NCI-H748 (cell line): ENCODE measurements at regions not wholly inside any gene's neighbourhood (a gene's known extent, or its start where the extent isn't known, plus 50 kb on each side); places are given as distances from the start of the nearest gene placed in this dataset.
"Not testable (repeated sequence)": the region's sequence is repeated elsewhere in the genome, so short reads cannot be mapped to it uniquely, and the experiment has no call there.

Experiments
- DNase-seq: peaks from one replicate; lab custom pipeline; 2025; ENCODE audit not compliant: unreplicated experiment; lab: John Stamatoyannopoulos, UW

DNA sequence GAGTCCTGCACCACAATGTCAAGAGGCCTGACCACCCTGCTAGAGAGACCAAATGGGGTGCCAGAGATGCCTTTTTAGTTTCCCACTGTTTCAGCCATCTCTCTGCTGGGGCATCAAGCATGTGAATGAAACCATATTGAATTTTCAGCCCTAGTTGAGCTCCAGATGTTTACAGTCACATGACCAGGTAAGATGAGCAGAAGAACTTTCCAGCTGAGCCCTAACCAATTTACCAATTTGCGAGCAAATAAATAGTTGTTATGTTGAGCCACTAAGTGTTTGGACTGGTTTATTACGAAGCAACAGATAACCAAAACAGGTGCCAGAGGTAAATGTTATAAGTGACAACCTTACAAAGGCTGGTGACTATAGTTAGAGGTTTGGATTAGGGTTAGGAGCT is 209.1 kb upstream of the CCL2 start:
- no peak for DNase-seq

DNA sequence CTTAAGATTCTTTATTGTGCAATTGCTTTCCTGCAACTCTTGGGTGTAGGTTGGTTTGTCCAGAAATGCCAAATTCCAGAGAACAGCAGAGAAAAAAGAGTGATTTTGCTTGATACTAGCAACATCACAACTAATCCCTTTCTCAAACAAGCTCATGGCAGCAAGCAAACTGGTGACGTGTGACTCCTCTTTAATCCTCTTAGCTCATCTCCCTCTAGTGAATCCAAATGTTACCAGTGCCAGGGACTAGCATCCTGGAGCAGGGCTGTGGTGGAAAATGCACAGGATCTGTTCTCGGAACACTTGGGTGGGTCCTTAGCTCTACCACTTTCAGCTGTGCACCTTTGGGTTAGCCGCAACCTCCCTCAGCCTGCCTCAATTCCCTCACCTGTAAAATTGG is 204.0 kb upstream of the CCL2 start:
- DNase-seq, result no peak

DNA sequence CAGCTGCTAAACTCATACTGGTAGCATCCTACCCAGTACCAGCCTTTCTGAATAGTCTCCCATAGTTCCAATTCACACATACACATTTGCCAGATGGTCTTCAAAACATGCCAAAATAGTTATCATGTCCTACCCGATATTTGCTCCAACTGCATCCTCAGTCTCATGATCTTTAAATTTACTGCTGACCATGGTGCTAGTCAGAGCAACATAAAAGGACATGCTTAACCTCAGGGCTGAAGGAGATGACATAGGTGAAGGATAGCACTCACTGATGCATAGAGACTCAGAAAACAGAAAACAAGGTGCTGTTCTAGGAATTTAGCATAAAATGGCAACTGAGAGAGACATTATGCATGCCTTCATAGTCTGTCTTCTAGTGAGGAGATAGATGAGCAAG is 200.6 kb upstream of the CCL2 start:
- DNase-seq, result no peak

DNA sequence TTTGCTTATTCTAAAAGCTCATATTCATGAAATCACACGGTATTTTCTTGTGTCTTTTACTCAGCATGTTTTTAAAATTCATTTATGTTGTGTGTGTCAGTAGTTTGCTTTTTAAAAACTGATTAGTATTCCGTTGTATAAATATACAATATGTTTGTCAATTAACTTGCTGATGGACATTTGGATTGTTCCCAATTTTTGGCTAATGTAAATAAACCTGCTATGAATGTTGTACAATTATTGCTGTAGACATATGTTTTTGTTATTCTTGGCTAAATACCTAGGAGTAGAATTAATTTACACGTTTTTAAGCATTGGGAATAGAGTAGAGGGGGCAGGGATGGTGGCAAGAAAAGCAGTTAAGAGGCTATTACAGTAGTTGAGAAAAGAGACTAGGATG is 199.5 kb upstream of the CCL2 start:
- no peak for DNase-seq

DNA sequence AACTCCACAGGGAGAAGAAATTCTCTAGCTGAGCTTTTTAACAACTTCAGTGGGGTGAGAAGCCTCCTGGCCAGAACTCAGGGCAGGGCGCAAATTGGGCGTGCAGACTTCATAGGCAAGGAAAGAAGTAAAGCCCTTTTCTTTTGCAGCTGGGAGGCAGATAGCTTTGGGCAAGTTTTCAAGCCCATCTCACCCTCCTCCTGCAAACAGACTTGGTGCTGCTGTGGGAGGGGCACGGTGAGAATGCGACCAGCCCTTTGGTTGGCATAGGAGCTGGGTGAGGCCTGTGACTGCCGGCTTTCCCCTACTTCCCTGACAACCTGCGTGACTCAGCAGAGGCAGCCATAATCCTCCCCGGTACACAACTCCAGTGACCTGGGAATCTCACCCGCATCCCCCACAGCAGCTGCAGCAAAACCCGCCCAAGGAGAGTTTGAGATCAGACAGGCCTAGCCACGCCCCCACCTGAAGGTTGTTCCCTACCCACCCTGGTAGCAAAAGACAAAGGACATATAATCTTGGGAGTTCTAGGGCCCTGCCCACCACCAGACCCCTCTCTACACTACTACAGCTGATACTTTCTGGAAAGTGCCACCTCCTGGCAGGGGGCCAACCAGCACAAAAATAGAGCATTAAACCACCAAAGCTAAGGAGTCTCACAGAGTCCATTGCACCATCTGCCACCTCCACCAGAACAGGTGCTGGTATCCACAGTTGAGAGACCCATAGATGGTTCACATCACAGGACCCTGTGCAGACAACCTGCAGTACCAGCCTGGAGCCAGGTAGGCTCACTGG is 195.5 kb upstream of the CCL2 start:
- no peak for DNase-seq

DNA sequence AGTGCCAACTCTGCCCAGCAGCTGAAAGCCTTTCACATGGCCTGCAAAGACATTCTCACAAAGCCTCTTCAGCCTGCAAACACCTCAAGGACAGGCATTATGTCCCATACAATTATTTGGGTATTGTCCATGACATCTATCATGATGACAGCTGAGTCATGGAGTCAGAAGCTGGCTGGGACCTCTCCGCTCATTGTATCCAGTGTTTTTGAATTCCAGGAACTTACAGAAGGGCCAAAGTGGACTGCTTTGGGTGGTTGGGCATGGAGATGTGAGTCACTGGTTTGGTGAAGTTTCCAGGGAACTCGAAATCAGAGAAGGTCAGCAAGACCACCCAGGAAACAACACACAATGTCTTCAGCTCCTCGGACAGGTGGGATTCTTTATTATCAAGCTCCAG is 188.6 kb upstream of the CCL2 start:
- DNase-seq, result no peak

DNA sequence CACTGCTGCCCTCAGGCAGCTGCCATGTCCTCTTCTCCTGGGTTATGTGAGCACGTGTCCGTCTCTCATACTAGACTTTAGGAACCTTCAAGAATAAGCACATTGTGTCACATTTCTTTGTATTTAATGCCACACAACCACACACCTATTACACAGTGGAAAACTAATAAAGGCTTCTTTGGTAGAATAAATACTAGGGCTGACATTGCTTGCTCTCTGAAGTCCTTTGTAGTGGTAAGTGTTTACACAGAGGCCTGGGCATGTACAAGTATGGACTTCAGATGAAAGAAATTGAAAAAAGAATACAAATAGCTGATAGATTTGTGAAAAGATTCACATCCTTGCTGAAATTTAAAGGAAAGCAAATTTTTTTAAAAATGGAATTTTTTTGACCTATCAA is 188.1 kb upstream of the CCL2 start:
- DNase-seq, result peak; percentile 5

DNA sequence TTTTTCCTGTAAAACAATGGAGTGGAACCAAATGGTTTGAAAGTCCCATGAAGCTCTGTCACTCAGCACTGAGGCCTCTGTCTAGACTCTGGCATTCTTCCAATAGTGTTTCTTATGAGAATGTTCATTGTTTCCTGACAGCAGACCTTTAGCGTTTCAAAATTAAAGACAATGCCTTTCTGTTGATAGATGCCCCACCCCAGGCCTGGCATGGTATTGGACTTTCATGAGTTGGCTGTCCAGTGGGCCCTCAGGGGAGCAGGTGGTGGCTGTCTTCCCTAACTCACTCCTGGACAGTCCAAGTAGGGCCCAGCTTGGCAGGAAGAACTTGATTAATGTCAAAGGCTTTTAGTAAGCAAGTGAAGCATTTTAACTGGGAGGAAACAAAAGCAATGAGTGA is 186.5 kb upstream of the CCL2 start:
- peak; percentile 15 for DNase-seq

DNA sequence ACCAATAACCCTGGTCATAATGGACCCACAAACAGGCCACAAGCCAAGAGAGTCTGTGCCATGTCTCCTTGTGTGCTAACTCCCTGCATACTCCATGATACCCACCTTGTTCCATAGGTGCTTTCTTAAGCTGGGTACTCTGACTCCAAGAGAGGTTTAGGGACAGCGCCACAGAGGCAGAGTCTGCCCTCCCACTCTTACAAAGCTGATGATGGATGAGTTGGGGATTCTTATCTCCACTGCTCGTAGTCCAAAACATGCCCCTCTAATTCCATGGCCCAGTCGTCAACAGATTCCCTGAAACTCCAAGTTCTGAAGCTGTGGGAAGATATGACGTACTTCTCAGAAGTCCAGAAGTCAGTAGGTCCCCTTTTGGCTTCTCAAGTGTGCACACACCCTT is 184.4 kb upstream of the CCL2 start:
- DNase-seq, result no peak

DNA sequence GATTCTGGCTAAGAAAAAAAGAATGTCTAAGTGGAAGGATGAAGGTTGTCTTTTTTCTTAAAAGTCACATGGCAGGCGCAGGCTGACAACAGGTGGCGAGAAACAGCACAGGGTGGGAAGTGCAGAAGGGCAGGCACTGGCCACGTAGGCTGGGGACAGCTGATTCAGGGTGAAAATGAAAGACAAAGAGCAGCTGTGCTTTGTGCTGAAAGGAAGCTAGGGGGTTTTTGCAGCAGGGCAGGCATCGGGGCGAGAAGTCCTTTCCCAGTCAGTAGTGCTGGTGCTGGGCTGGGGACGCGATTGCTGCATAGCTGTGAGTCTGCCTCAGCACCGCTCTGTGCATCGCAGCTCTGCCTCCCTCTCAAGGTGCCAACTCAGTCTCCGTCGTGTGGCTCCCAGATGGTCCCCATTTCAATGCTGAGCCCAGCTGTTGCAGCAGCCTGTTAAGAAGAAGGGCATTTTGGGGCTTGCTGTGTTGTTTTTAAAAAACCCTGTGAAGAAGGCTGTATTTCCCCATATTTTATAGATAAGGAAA is 183.1 kb upstream of the CCL2 start:
- DNase-seq, result no peak

DNA sequence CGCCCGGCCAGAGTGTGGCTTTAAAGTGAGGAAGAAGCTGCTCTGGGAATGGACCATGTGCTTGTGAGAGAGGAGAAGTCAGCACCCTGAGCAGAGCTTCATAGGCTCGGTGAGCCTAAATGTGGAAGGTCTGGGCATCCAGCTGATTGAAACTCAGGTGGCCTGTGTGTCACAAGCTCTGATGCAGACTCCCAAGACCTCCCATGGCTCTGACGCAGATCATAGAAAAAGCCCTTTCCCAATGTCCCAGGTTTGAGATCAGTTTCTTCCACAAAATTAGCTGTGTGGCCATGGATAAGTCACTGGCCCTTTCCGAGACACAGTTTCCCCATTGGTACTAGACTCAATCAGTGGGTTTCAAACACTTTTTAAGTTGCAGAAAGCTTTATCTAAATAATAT is 180.0 kb upstream of the CCL2 start:
- no peak for DNase-seq

DNA sequence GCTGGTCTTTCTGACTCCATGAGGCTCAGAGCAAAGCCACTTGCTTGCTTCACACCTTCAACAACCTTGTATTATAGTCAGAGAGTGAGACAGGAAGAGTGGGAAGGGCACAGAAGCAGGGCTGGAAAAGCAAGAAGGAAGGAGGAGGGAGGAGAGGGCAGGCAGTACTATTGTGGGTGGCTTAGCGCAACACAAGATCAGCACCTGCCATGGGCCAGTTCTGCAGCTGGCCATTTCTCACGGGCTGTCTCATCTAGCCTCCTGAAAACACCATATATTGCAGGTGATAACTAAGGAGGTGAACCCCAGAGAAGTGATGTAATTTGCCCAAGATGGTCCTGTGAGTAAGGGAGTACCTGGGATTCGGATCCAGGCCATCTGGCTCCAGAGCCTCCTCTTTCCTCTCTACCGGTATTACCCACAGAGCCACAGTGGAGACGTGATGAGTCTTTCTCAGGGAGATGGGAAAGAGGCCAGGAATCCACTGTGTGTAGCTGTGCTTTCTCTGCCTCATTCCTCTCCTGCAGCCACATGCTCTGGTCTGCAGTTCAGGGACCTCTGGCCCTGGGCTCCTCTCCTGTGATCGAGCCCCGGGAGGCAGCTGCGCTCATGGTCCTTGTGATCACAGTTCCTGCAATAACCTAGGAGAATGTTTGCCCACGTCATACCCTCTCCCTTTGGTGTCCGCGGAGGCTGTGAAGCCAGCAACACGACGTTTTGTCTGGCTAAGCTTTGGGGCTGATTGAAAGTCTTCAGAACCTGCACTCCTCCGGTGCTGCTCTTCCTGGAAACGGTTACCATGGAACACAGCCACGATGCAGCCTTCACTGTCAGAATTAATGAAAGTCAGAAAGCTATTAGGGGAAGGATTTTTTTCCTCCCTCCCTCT is 178.1 kb upstream of the CCL2 start:
- peak; percentile 54 for DNase-seq

DNA sequence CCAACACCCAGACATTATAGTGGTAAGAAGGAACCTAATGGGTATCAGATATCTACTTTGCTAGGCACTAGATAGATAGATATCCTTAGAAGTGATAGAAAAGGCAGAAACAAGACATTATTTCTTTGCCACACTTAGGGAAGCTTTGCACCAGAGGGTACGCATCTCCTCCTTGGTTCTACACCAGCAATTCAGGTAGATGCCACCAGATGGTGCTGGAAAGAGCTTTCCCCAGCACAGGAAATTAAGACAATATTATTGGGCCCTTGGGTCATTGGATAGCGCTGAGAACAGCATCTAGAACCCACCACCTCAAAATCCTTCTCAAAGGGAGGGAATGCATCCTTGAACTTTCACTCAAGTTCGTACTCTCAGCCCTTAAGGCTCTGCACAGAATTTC is 173.8 kb upstream of the CCL2 start:
- DNase-seq, result peak; percentile 35

DNA sequence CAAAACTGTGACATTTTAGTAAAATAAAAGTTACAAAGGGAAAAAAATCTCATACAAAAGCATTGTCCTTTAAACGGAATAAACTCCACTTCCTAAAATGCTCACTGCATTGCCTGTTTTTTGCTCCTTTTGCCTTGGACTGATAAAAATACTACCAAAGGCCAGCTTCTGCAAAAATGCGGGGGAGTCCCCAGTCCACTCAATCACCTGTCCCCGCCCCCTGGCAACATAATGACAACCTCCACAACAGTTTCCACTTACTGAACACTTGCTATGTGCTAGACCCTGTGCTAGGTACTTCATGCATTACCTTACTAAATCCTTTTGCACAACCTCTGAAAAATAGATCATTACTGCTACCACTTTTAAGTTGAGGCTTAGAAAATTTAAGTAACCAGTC is 172.7 kb upstream of the CCL2 start:
- no peak for DNase-seq

DNA sequence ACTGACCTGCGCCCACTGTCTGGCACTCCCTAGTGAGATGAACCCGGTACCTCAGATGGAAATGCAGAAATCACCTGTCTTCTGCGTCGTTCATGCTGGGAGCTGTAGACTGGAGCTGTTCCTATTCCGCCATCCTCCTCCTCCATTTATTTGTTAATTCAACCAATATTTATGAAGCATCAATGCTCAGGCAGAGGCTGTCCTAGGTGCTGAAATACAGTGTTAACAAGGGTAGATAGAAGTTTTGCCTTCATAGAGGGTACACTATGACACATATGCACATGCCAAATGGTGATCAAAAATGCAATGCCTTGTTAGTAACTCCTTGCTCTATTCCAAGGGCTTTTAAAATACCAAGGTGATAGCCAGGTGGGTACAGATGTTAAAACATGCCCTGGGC is 166.0 kb upstream of the CCL2 start:
- DNase-seq, result not testable (repeated sequence)

DNA sequence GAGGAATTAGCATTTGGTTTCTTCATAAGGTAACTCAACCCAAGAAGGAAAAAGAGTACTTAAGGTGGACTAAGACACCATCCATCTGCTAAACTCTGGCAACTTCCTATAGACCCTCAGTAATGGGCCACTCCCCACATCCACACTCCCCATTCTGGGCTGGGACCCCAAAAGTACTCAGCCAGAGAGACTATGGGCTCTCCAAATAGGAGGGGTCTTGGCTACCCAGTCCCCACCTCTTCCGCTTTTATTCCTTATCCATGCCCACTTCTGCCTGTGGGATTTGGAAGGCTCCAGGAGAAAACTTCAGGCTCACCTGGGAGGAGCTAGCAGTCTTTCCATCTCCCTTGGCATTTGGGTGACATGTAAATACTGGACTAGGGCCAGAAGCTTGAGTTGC is 164.5 kb upstream of the CCL2 start:
- DNase-seq, result no peak

DNA sequence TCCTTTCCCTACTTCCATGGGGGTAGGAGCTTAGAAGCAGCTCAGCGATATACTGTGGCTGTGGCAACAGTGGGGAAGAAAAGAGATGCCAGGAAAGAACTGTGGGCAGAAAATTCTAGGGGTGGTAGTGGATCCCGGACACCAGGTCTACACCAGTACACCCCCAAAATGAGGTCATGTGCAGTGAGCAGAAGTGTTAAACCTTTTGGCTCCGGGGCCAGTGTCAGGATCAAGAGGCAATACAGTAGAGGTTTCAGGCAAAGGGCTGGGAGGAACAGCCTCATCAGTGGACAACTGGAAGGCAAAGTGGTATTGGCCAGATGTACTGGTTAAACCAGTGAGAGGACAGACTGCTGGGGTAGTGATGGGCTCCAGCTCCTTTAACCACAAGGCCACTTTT is 163.1 kb upstream of the CCL2 start:
- no peak for DNase-seq

DNA sequence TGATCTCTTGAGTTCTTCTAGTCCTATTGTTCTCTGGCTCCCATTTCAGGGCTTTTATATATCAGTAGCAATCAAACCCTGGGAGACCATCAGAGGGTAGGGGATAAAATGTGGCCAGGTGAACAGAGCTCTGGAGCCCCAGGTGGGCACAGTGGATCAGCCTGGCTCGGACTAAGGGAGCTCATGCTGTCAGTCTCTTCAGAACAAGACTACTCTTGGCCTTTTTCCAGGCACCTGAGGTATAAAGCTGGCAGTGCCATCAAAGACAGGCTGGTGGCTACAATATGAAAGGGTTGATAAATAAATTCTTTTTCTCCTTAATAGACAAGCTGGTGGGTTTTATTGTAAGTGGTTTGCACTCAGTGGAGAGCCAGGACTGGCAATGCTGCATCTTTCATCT is 160.0 kb upstream of the CCL2 start:
- DNase-seq, result peak; percentile 29

DNA sequence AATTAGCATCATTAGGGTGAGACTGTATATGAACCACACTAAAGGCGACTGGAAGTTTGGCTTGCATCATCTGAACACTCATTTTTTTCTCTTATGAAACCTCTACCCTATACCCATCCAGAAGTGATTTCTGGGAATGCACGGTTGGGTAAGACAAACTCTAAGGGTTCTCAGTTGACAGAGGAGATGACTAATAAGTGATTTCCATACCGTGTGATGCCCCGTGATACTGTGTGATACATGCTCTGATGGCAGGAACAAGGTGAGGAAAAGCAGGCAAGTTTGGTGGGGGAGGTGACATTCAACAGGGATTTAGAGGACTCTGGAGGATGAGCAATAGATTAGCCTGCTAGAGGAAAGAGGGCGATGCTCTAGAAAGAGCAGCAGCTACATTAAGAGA is 156.4 kb upstream of the CCL2 start:
- no peak for DNase-seq

DNA sequence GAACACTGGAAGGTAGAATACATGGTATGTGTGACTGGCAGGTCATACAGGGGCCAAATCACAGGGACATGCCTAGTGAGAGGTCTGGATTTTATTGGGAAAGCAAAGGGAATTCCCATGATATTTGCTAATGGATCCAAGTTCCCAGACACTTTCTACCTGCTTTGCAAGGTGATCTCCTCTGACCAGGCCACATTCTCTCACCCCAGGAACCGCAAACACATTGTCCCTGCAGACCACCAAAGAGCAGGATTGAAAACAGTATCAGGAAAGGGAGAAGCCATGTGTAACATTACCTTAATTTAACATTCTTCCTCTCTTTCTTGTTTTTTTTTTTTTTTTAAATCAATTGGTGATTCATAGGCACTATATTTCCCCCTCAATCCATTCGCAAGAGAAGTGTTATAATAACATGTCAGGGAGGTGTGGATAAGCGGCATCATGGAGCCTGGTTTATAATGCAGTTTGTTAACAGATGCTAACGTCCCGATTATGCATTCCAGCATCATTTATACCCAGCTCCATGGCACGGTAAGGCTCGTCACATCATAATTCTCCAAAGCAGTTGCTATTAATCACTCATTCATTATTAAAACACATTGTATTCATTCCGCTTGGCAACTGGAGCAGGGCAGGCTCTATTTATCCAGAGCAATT is 155.1 kb upstream of the CCL2 start:
- DNase-seq, result peak; percentile 32

DNA sequence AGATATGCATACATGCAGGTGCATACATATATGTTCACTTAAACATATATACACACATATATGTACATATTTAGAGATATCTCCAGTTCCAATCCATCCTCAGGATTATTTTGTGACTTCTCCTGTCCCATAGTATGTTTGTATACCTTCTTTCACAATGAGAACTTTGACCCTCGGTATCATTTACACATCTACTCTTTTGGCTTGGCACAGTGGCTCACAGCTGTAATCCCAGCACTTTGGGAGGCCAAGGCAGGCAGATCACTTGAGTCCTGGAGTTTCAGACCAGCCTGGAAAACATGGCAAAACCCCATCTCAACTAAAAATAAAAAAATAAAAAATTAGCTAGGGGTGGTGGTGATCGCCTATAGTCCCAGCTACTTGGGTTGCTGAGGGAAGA is 148.1 kb upstream of the CCL2 start:
- no peak for DNase-seq

DNA sequence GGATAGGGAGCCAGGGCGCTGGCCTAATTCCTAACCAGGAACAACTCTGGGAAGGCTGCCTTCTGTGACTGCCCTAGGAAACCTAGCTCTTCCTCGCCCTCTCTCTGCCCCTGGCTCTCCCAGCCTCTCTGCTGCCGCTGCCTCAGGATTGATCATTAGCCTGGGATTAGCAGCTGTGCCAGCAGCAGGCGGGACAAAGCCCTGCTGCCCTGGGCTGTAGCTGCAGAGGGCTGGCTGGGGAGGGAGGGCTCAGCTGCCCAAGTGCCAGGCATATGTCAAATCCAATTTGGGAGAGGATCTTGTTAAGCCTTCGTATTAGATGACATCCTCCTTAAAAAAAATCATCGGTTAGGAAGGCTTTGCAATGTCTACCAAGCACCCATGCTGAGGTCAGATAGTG is 144.8 kb upstream of the CCL2 start:
- DNase-seq, result peak; percentile 16
